ENCODE measurements at regions not wholly inside any gene's neighbourhood (a gene's known extent, or its start where the extent isn't known, plus 50 kb on each side); places are given as distances from the start of the nearest gene placed in this dataset.

DNA sequence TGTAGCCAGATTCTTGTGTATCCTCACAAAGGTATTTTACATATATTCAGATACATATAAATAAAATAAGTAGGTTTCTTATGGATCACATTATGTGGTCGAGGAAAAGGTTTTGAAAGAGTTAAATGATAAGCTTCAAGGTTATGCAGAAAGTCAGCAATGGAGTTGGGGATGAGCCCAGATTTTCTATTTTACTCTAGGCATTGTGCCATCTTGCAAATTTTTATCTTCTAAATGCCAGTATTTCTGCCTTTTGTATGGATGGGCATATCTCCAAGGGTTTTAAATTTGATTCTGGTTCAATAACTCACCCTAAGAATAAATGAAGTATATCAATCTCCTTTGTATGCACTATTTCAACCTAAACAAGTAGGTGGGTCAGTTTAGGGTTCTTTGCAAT, 410.7 kb downstream of the DMRTA1 start:
- TF ChIP-seq POLR2AphosphoS5 (IDR thresholded peaks at IDR 0.05; ENCODE audit: borderline replicate concordance, low read depth, low read length) = no peak
- no peak for TF ChIP-seq EZH2 (IDR thresholded peaks at IDR 0.05)
- TF ChIP-seq FOXP2 (optimal IDR thresholded peaks at IDR 0.05; ENCODE audit: control extremely low read depth, extremely low read length, insufficient read depth) = no peak
